HG02610 (cell line): ENCODE measurements at regions not wholly inside any gene's neighbourhood (a gene's known extent, or its start where the extent isn't known, plus 50 kb on each side); places are given as distances from the start of the nearest gene placed in this dataset.

Source experiments
- ATAC-seq: cut with Tn5 transposase; IDR thresholded peaks from one replicate; pipeline ENCODE4 v1.9.1; 2021; ENCODE audit warnings: mild to moderate bottlenecking, moderate library complexity; ENCODE audit not compliant: unreplicated experiment

DNA sequence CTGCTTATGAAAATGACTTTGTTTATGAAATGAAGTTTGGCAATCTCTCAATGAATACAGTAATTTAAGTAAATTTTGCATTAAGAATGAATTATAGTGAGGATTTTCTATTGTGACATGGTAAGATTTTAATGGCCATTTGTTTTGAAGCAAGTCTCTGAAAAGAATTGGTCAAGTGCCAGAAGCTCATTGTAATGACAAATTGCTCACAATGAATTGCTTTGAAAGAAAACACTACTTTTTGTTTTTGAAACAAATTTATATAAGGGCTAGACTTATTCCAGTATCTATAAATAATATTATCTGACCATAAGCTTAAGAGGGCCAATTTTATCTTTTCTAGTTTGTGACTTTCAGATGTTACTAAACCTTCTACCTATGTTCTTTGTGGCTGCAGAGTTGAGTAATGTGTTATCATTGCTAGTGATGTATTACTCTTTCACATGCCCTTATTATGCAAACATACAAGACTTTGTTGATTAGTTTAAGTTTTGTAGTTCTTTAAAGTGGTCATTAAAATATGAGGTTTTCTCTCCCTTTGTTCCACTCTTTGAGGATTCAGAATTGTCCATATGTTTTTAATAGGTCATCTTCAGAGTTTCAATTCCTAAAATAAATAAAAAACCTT lies 93.0 kb upstream of the ZNF608 start:
- no peak for ATAC-seq

- ATAC-seq: no peak
Observed at GRCh38 chr5:124841829-124842712, 95.6 kb upstream of the ZNF608 start.

DNA sequence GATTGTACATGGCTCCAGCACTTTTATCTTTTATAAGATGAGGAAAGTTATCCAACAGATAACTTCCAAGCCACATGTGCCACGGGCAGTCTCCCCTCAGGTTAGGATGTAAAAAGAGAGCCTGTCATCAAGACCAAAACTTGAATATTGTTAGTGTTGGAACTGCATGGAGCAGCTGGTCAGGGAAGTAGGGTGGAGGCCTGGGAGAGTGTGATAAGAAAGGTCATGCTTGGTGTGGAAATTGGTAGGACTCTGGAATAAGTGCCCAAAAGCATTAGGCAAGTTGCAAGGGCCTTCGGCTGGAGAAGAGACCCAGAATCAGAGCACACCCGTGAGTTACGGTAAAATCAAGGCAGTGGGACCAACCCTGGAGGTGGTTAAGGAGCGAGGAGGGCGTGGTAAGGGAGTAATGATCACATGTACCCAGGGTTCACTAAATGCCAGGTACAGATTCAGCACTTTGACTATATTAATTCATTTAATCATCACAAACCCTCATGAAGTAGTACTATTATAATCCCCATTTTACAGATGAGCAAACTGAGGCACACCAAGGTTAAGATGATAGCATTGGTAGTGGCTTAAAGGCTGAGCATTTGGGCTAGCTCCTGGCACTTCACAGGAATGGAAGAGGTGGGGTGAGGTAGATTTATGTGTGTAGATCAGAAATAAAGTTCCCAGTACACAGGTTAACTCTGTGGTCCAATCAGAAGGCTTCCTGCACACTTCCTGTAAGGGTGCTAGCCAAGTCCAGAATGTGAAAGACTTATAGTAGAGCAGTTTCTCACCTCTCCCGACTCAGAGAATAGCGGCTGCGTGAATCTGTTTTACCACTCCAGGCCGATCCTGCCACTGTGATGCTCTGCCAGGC lies 96.5 kb upstream of the ZNF608 start:
- ATAC-seq: no peak

DNA sequence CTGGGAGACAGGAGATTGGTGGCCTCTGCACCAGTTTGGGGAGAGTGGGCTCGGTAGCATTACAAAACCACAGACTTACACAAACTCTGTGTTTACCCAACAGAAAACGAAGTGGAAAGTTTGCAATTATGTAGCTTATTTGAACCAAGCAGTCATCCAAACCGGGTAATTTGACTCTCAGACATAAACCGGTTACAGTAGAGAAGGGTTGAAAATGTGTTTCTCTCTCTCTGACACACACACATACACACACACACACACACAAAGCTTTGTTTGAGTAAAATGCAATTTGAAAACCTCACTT lies 97.1 kb upstream of the ZNF608 start:
- ATAC-seq: no peak

DNA sequence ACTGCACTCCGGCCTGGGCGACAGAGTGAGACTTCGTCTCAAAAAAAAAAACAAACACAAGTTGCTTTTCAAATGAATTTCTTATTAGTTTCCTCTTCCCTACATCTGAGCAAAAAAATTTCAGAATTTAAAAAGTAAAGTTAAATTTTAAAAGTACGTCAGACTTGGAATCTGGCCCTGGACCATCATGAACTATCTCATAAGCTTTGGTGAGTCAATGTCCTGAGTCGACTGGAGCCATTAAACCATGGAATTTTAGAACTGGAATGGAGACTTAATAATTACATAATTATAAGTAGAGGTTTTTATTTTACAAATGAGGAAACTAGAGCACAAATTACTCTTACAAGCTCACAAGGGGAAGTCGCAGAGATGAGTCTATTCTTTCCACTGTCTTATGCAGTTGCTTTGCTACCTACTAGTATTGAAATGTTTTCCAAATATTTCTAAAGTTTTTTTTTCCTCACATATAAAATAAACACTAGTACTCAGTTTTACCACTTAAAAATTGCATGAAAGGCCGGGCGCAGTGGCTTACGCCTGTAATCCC lies 98.0 kb upstream of the ZNF608 start:
- ATAC-seq: no peak

DNA sequence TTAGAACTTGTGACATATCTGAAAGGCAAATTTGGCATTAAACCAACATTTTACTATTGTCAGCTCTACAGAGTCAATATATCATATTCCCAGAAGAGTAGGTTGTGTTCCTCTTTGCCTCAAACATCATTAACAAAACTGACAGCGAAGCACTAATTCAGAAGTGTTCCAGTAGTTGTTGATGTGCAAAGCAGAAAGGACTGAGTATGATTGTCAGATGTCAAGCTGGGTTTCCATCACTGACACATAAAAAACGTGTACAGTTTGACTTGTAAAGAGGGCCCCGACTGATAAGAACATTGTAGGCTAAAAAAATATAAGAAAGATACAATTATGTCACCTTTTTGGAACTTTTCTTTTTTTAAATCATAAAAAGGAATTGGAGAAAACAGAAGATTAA lies 101.5 kb upstream of the ZNF608 start:
- no peak for ATAC-seq

DNA sequence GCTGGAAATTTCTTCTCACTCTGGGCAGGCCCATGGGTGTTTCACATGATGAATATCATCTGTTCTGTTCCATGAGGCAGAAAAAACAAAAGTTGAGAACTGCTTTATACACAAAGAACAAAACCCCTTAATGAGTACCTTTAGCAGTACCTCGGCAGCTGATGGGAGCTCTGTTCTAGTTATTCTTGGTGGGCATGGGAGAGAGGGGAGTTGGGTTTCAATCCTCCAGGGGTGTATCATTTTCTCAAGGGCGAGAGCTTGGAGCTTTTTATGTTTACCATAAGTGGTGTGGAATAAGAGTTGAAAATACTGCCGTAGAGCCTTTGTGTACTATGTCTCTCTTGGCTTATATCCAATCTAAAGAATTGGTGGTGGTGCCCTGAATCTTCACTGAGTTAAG lies 103.3 kb upstream of the ZNF608 start:
- ATAC-seq: no peak

DNA sequence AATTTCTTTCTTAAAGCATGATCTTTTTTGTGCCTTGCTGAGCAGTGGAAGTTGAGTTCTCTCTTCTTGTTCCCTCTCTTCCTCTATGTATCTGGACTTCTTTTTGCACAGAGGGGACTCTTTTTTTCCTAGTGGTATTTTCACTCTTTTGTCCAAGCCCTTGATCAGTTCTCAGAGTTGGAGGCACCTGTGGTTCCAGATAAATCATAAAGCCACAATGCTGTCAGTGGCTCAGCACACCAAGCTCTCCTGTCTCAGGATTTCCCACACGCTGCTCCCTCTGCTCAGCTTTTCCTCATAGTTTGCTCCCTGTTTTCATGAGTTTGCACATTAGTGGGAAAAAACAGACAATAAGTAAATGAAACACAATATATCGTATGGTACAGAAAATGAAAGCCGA lies 110.3 kb upstream of the ZNF608 start:
- no peak for ATAC-seq

DNA sequence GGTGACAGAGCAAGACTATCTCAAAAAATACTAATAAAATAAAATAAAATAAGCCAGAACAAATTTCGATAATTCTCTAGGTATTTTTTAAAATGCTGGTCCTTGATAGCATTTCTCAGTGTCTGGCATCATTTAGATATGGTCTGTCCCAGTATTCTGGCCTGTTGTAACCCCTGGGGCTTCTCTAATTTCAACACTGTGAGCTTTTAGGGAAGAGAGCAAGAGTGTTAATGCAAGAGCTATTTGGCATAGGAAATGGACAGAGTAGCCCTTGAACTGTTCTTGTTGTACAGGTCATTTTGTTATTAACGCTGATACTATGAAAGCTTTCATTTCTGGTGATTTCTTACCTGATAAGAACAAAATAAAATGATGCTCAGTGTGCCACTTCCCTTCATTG lies 112.2 kb upstream of the ZNF608 start:
- ATAC-seq: no peak

DNA sequence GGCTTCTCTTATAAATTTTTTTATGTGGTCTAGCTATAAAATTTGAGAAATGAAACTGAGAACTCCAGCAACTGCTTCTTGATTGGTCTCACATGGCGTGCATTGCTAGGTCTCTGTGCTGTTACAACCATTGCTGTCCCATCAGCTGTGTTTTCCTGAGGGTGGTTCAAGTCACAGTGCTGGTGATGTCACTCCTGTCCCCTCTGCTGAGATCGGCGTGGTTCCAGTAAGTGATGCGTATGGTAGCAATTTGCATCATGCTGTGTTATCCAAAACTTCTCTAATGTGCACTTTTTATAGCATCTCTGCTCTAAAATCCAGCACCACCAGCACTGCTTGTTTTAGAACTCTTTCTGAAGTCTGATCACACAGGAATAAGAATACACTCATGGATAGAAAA lies 112.6 kb upstream of the ZNF608 start:
- ATAC-seq: no peak

- ATAC-seq: no peak
Observed at GRCh38 chr5:124859556-124860290, 113.3 kb upstream of the ZNF608 start.

DNA sequence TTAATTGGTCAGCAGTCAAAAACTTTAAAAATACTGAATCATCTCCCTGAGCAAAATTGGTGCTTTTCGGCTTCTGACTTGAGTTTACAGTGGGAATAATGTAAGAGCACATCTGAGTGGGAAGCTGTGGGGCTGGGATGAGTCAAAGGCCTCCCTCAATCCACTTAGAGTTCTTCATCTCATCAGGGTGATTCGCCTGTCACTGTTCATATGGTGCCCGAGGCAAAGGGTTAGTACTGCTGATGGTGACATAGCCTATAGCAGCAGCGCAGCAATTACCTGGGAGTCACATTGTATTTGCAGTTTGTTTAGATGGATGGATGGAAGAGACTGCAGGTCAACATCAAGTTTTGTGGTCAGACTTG lies 113.8 kb upstream of the ZNF608 start:
- no peak for ATAC-seq

GRCh38 chr5:124865066-124865465 lies 118.6 kb upstream of the ZNF608 start:
- ATAC-seq: no peak

DNA sequence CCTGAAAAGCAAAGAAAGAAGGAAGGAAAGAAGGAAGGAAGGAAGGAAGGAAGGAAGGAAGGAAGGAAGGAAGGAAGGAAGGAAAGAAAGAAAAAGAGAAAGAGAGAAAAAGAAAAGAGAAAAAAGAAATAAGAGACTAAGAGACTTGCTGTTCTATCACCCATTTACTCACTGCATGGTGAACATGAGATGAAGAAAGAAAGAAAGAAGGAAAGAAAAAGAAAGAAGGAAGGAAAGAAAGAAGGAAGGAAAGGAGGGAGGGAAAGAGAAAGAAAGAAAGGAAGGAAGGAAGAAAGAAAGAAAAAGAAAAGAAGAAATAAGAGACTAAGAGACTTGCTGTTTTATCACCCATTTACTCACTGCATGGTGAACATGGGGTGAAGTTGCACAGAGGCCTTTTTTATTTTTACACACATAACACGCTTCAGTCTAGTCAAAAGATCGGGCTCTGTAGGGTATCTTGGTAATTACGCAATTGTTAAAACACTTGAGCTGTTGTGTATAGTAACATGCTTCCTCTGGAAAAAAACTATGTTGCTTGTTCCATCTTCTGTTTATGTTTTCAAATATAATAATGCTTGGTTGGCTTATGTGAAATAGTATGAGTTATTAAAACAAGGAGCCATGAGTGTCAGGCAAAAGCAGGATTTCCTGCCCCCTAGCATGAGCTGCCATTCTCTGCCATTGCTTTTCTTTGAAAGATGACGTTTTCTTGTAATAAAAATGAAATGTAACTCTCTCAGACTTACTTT lies 119.3 kb upstream of the ZNF608 start:
- ATAC-seq: no peak

DNA sequence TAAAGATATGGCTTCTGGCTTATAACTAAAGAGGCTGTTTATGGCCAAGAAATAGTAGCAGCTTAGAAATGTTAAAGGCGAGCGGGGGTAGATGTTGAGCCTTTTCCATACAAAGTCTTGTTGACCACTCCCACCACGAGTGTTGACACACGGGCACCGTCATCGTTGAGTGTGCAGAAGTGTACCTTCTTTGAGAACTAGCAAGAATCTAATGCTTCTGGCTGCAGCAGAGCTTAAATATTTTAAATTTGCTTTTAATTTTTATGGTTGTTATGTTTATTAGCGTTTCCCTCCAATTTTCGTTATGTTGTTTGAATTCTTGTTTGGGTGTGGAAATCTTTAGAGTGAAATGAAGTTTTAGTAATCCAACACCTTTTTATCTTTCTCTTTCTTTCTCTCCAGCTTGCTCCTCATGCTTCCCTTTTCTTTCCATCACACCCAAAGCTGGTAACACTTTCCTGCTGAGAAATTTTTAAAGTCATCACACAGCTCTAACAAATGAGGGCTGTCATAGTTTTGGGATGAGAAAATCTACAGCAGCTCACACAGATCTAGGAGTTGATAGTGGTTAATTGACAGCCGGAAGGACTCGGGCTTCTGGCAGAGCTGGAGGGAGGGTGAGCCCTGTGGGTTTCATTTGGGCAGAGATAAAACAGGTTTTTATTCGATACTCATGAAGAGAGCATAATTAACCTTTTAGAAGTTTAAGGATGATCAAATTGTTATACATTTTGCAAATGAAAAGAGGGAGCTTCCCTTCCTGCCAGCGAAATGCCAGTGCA lies 120.1 kb upstream of the ZNF608 start:
- ATAC-seq: no peak

DNA sequence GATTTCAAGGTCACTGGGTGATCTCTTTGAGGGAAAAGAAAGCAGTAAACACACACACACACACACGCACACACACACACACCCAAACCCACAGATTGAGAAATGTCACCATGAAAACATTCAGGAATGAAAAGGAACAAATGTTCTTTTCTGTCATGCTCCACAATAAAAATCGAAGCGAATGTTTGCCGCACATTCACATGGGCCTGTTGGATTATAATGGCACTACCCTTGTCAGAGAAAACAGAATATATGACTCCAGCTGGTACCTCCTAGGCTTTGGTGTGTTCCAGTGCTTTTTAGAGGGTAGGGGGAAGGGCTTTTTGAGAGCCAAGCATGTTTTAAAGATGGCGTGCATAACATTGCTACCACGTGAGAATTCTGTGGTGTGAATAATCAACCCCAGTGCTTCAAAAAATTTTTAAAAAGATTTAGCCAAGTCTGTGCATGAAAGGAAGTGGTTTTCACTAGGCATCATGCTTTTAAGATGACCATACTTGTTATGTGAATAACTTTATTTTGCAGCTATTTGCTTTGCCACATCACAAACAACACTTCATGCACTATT lies 120.8 kb upstream of the ZNF608 start:
- no peak for ATAC-seq

DNA sequence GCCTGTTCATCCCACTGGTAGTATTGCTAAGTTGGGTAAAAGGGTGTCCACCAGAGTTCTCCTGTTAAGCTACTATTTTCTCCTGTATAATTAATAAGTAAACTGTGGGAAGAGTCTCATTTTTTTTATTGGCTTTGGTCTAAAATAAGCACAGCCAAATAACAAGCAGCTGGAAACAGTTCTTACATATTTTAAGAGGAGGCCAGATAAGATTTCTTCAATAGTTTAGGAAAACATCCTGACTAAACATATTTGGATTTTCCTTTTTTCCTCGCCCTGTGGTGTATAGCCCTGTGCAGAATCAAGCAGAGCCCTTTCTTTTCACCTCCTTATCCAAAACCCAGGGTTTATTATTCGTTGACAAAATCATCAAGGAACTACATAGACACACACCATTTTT lies 122.2 kb upstream of the ZNF608 start:
- no peak for ATAC-seq

GRCh38 chr5:124869426-124870033 lies 123.1 kb upstream of the ZNF608 start:
- no peak for ATAC-seq

DNA sequence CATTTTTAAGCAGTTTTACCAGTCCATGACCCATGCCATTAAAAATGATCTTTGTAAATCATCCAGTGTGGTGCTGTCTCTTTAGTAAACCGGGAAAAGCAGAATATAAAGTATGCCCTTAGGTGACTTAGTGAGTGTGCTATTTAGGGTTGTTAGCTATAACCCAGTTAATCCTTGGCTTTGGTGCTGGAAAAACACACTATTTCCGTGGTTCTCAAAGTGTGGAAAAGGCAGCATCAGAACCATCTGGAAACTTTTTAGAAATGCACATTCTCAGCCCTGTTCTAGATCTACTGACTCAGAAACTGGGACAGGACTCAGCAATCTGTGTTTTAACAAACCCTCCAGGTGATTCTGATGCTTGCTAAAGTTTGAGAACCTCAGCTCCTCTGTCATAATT lies 123.6 kb upstream of the ZNF608 start:
- no peak for ATAC-seq
